Stimulated activated naive CD4-positive, alpha-beta T cell (primary cell): ENCODE measurements at regions not wholly inside any gene's neighbourhood (a gene's known extent, or its start where the extent isn't known, plus 50 kb on each side); places are given as distances from the start of the nearest gene placed in this dataset.

Source experiments
- DNase-seq, 6 experiments: peaks; one replicate each; lab custom pipeline; 2025; lab: John Stamatoyannopoulos, UW

- DNase-seq = no peak
Measured at GRCh38 chr6:95501032-95501904, 76.1 kb upstream of the MANEA start.

- no peak for DNase-seq
Measured at GRCh38 chr6:95503568-95503967, 73.8 kb upstream of the MANEA start.

- DNase-seq = no peak
Measured at GRCh38 chr6:95511404-95511803, 65.9 kb upstream of the MANEA start.

GRCh38 chr6:95515975-95516374 lies 61.4 kb upstream of the MANEA start:
- DNase-seq = no peak

GRCh38 chr6:95517004-95517403 lies 60.3 kb upstream of the MANEA start:
- DNase-seq = no peak

GRCh38 chr6:95517568-95517967 lies 59.8 kb upstream of the MANEA start:
- no peak for DNase-seq

- DNase-seq = no peak
Measured at GRCh38 chr6:95518630-95519227, 58.6 kb upstream of the MANEA start.

- DNase-seq = no peak
Measured at GRCh38 chr6:95519228-95520037, 57.9 kb upstream of the MANEA start.

- DNase-seq = no peak
Measured at GRCh38 chr6:95521181-95521580, 56.2 kb upstream of the MANEA start.
